ENCODE measurements at regions not wholly inside any gene's neighbourhood (a gene's known extent, or its start where the extent isn't known, plus 50 kb on each side); places are given as distances from the start of the nearest gene placed in this dataset.

- TF ChIP-seq CTCF (IDR thresholded peaks at IDR 0.05 in 8 of 11, conservative IDR thresholded peaks at IDR 0.05 in 3 of 11) (no peak), POLR2AphosphoS5 (IDR thresholded peaks at IDR 0.05) (no peak)
Measured at GRCh38 chr1:34655875-34656240, 99.0 kb upstream of the GJB5 start.
